OCI-LY3 (cell line): ENCODE measurements at regions not wholly inside any gene's neighbourhood (a gene's known extent, or its start where the extent isn't known, plus 50 kb on each side); places are given as distances from the start of the nearest gene placed in this dataset.

ENCODE experiments used
- H2AFZ ChIP-seq: fragments of 200-600, 300-600 bp; shearing (Covaris generic); 2 replicates; pipeline ENCODE4 v1.6.0; 2014; ENCODE audit warnings: antibody characterized with exemption, low read depth, low read length
- H3K27ac ChIP-seq: fragments of 200-600, 300-600 bp; sonication (generic); 2 replicates; pipeline ENCODE4 v1.5.1; 2014; ENCODE audit warnings: mild to moderate bottlenecking, low read length, moderate library complexity, mixed read lengths
- H3K27me3 ChIP-seq: fragments of 200-600, 300-600 bp; sonication (generic); 2 replicates; pipeline ENCODE4 v1.6.1; 2014; ENCODE audit warnings: low read depth, low read length, mixed read lengths
- H3K36me3 ChIP-seq: fragments of 200-600, 300-600 bp; sonication (generic); replicated peaks from 2 replicates; pipeline ENCODE3; 2014; ENCODE audit warnings: low read depth, low read length, mixed read lengths
- H3K4me1 ChIP-seq: fragments of 300-600, 200-600 bp; sonication (generic); 2 replicates; pipeline ENCODE4 v1.6.1; 2014; ENCODE audit warnings: low read length, mixed read lengths
- H3K4me2 ChIP-seq: fragments of 200-600, 300-600 bp; sonication (generic); 2 replicates; pipeline ENCODE4 v1.6.1; 2014; ENCODE audit warnings: low read length, mixed read lengths
- H3K4me3 ChIP-seq: fragments of 300-600, 200-600 bp; sonication (generic); 2 replicates; pipeline ENCODE4 v1.5.1; 2014; ENCODE audit warnings: antibody characterized with exemption, mild to moderate bottlenecking, low read length, moderate library complexity
- H3K79me2 ChIP-seq: fragments of 300-600, 200-600 bp; shearing (Covaris generic); 2 replicates; pipeline ENCODE4 v1.6.1; 2014; ENCODE audit warnings: mild to moderate bottlenecking, low read length, mixed read lengths
- H3K9ac ChIP-seq: fragments of 300-600, 200-600 bp; shearing (Covaris generic); 2 replicates; pipeline ENCODE4 v1.6.0; 2014; ENCODE audit warnings: mild to moderate bottlenecking, low read length, moderate library complexity
- H3K9me3 ChIP-seq: fragments of 200-600, 300-600 bp; shearing (Covaris generic); 2 replicates; pipeline ENCODE4 v1.6.1; 2014; ENCODE audit warnings: low read length, mixed read lengths; ENCODE audit not compliant: insufficient read depth
- H4K20me1 ChIP-seq: fragments of 200-600, 300-600 bp; sonication (generic); 2 replicates; pipeline ENCODE4 v1.6.1; 2016; ENCODE audit warnings: low read length, mixed read lengths; ENCODE audit not compliant: insufficient read depth
- EZH2phosphoT487 ChIP-seq: fragments of 200-600 bp; shearing (Covaris generic); IDR thresholded peaks from 2 replicates; pipeline ENCODE4 v1.6.1; 2018; ENCODE audit warnings: antibody characterized with exemption, mixed run types, low read depth
- TF ChIP-seq, protein P1 (sequence below): fragments of 200-600, 300-600 bp; sonication (generic); IDR thresholded peaks from 2 replicates; pipeline ENCODE4 v1.5.1; 2014; ENCODE audit warnings: antibody characterized with exemption, low read length, low read depth

DNA sequence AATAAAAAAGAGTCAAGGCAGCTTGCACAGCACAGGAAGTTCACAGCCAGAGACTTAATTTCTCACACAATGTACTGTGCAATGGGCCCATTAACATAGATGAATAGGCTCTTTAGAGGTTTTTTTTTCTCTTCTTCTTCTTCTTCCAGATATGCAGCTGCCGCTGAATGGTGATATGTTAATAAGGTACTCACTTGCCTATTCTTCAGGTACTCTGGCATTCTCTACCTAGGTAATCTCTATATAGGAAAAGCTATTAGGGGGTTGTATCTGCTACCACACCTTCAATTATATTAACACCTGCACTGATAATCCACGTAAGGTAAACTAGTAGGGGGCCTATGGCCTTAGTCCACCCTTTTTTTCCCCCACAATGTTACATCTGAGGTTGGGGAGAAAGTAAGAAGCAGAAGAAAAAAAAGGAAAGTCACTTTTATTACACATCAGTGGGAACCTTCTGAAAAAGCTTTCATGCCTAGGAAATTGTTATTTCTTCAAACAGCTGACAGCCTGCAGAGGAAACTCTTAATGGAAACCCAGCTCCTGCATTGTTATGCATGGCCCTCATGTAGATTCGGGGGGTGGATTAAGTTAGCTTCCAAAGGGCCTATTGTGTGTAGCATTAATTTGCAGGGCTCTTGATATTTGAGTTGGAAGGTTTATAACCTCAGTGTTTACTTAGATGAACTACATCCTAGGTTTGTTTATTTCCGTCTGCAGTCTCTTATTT, 525.5 kb downstream of the ZIC1 start:
- H3K9me3 ChIP-seq = no peaks in the 10 kb centered on the region
- H3K4me2 ChIP-seq = no peak overlapping the region
- no peaks in the 10 kb centered on the region for H3K36me3 ChIP-seq
- no peaks in the 10 kb centered on the region for H3K4me1 ChIP-seq
- H3K27ac ChIP-seq = no peak overlapping the region
- H2AFZ ChIP-seq = no peak overlapping the region; the same call in 1 of the 2 replicates
- H3K9ac ChIP-seq = no peak overlapping the region
- no peaks in the 10 kb centered on the region for H3K27me3 ChIP-seq
- H3K4me3 ChIP-seq = no peak overlapping the region
- no peak for TF ChIP-seq EZH2phosphoT487
- TF ChIP-seq, protein P1, sequence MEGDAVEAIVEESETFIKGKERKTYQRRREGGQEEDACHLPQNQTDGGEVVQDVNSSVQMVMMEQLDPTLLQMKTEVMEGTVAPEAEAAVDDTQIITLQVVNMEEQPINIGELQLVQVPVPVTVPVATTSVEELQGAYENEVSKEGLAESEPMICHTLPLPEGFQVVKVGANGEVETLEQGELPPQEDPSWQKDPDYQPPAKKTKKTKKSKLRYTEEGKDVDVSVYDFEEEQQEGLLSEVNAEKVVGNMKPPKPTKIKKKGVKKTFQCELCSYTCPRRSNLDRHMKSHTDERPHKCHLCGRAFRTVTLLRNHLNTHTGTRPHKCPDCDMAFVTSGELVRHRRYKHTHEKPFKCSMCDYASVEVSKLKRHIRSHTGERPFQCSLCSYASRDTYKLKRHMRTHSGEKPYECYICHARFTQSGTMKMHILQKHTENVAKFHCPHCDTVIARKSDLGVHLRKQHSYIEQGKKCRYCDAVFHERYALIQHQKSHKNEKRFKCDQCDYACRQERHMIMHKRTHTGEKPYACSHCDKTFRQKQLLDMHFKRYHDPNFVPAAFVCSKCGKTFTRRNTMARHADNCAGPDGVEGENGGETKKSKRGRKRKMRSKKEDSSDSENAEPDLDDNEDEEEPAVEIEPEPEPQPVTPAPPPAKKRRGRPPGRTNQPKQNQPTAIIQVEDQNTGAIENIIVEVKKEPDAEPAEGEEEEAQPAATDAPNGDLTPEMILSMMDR = no peak
- no peaks in the 10 kb centered on the region for H3K79me2 ChIP-seq
- H4K20me1 ChIP-seq = no peaks in the 10 kb centered on the region

DNA sequence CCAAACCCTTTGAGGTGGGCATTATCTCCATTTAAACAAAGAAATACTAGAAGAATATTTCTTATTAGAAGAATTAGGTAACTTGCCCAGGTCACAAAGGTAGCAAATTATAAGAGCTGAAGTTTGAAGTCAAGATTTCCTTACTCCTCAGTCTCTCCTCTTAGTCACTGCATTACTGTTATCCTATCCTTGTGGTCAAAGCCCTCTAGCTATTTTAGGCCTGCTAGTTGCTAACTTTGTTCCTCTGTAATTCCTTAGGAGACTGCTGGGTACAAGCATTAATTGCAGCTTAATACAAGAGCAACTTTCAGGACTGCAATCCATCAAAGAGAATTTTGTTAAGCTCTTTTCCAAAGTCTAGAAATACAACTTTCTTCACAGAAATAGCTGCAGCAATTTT, 528.2 kb downstream of the ZIC1 start:
- no peaks in the 10 kb centered on the region for H4K20me1 ChIP-seq
- no peak overlapping the region for H3K4me2 ChIP-seq
- H3K9ac ChIP-seq = no peak overlapping the region
- H3K27me3 ChIP-seq = no peaks in the 10 kb centered on the region
- H3K4me3 ChIP-seq = no peak overlapping the region
- no peaks in the 10 kb centered on the region for H3K36me3 ChIP-seq
- TF ChIP-seq EZH2phosphoT487 = no peak
- TF ChIP-seq, protein P1 = no peak
- no peak overlapping the region for H2AFZ ChIP-seq
- no peaks in the 10 kb centered on the region for H3K79me2 ChIP-seq
- no peaks in the 10 kb centered on the region for H3K4me1 ChIP-seq
- no peak overlapping the region for H3K27ac ChIP-seq
- no peaks in the 10 kb centered on the region for H3K9me3 ChIP-seq

DNA sequence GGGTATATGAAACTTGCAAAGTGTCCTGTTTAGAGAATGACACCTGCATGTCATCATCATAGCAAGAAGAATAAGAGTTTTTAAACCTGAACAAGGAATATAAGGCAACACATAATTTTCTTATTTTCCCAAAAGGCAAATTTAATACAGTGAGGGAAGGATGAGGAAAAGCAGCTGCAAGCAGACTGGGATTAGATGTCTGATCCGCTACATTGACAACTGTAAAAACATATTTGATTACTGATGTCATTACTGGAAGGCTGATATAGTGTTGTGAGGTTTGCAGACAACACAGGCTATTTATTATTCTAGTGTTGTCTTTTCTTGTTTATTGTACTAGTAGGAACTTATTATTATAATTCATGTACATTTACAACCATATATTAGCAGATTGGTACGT, 528.7 kb downstream of the ZIC1 start:
- no peaks in the 10 kb centered on the region for H3K27me3 ChIP-seq
- H3K79me2 ChIP-seq = no peaks in the 10 kb centered on the region
- no peak for TF ChIP-seq EZH2phosphoT487
- no peaks in the 10 kb centered on the region for H4K20me1 ChIP-seq
- H3K9ac ChIP-seq = no peak overlapping the region
- H3K9me3 ChIP-seq = no peaks in the 10 kb centered on the region
- no peak overlapping the region for H3K4me3 ChIP-seq
- no peak overlapping the region for H2AFZ ChIP-seq
- no peaks in the 10 kb centered on the region for H3K4me1 ChIP-seq
- no peak overlapping the region for H3K27ac ChIP-seq
- H3K36me3 ChIP-seq = no peaks in the 10 kb centered on the region
- no peak overlapping the region for H3K4me2 ChIP-seq

DNA sequence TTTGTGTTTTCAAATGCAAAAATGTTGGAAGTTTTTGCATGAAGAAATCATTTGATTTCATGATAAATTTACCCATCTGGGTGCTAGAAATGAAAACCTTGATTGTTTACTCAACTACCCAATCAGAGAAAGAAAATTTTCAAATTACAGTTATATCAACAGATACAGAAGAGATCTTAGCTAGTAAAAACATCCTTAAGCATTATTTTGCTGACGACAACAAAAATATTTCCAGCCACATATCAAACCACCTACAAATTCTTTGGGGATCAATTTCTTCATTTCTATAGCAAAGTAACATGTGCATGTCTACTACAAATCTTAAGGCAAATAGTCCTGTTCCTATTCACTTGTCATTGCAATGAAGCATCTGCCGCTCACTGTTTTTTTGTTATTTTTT, 530.3 kb downstream of the ZIC1 start:
- Histone ChIP-seq H3K79me2 (no peaks in the 10 kb centered on the region), H3K36me3 (no peaks in the 10 kb centered on the region), H3K27ac (no peak overlapping the region), H4K20me1 (no peaks in the 10 kb centered on the region), H3K4me2 (no peak overlapping the region), H3K9ac (no peak overlapping the region), H3K4me3 (no peak overlapping the region), H3K4me1 (peaks cover 6% of the 10 kb centered on the region), H3K9me3 (no peaks in the 10 kb centered on the region), H2AFZ (no peak overlapping the region), H3K27me3 (no peaks in the 10 kb centered on the region)
- TF ChIP-seq EZH2phosphoT487 = no peak
- TF ChIP-seq, protein P1 = no peak
